Ramos (cell line): ENCODE measurements at regions not wholly inside any gene's neighbourhood (a gene's known extent, or its start where the extent isn't known, plus 50 kb on each side); places are given as distances from the start of the nearest gene placed in this dataset.

ENCODE experiments used
- in situ Hi-C: fragments of 300-500 bp; cut with MboI; formaldehyde crosslinking; loops from one replicate; pipeline ENCODE4 v1.14.3; 2022; ENCODE audit warnings: low sequenced_read_pairs; ENCODE audit not compliant: unreplicated experiment

DNA sequence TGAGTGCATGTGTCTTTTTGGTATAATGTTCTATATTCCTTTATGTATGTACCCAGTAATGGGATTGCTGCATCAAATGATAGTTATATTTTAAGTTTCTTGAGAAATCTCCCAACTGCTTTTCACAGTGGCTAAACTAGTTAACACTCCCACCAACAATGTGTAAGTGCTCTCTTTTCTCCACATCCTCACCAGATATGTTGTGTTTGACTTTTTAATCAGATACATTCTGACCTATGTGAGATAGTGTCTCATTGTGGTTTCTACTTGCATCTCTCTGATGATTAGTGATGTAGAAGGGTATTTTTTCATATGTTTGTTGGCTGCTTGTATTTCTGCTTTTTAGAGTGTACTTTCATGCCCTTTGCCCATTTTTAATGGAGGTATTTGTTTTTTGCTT is 62.8 kb upstream of the ALG10B start:
- in situ Hi-C loops = no loop called here

- in situ Hi-C loops = no loop called here
Measured at GRCh38 chr12:38258411-38258810, 58.2 kb upstream of the ALG10B start.
